ENCODE measurements at regions not wholly inside any gene's neighbourhood (a gene's known extent, or its start where the extent isn't known, plus 50 kb on each side); places are given as distances from the start of the nearest gene placed in this dataset.

GRCh38 chr18:72409903-72410302 is 134.2 kb downstream of the CBLN2 start:
- Histone ChIP-seq H3K27ac (no peak overlapping the region), H3K36me3 (no peaks in the 10 kb centered on the region), H3K4me3 (no peak overlapping the region), H3K27me3 (no peaks in the 10 kb centered on the region), H3K9me3 (no peaks in the 10 kb centered on the region), H3K4me1 (no peaks in the 10 kb centered on the region)
- DNase-seq (ENCODE audit: extremely low spot score in 2 of 2): no peak
- intact Hi-C loops (cut with DNase I): no loop called here
- TF ChIP-seq POLR2AphosphoS5 (IDR thresholded peaks at IDR 0.05; ENCODE audit: insufficient read depth in 1 of 2, low read depth in 1 of 2) (no peak), POLR2A (IDR thresholded peaks at IDR 0.05) (no peak), CTCF (IDR thresholded peaks at IDR 0.05) (no peak)

- Histone ChIP-seq H3K27ac (no peak overlapping the region), H3K4me1 (no peaks in the 10 kb centered on the region), H3K9me3 (no peaks in the 10 kb centered on the region), H3K4me3 (no peak overlapping the region), H3K36me3 (no peaks in the 10 kb centered on the region), H3K27me3 (no peaks in the 10 kb centered on the region)
- no peak for TF ChIP-seq CTCF (IDR thresholded peaks at IDR 0.05)
- no peak for TF ChIP-seq POLR2AphosphoS5 (IDR thresholded peaks at IDR 0.05; ENCODE audit: insufficient read depth in 1 of 2, low read depth in 1 of 2)
- TF ChIP-seq POLR2A (IDR thresholded peaks at IDR 0.05): no peak
- intact Hi-C loops (cut with DNase I): no loop called here
- no peak for DNase-seq (ENCODE audit: extremely low spot score in 2 of 2)
Observed at GRCh38 chr18:72407048-72407447, 137.1 kb downstream of the CBLN2 start.

GRCh38 chr18:72391951-72392350 is 152.2 kb downstream of the CBLN2 start:
- intact Hi-C loops (cut with DNase I): no loop called here
- Histone ChIP-seq H3K9me3 (no peaks in the 10 kb centered on the region), H3K4me1 (no peaks in the 10 kb centered on the region), H3K27ac (no peak overlapping the region), H3K36me3 (no peaks in the 10 kb centered on the region), H3K4me3 (no peak overlapping the region), H3K27me3 (no peaks in the 10 kb centered on the region)
- DNase-seq (ENCODE audit: extremely low spot score in 2 of 2): no peak
- TF ChIP-seq POLR2A (IDR thresholded peaks at IDR 0.05) (no peak), CTCF (IDR thresholded peaks at IDR 0.05) (no peak), POLR2AphosphoS5 (IDR thresholded peaks at IDR 0.05; ENCODE audit: insufficient read depth in 1 of 2, low read depth in 1 of 2) (no peak)

GRCh38 chr18:72391427-72391826 is 152.7 kb downstream of the CBLN2 start:
- no peaks in the 10 kb centered on the region for H3K4me1 ChIP-seq
- no peaks in the 10 kb centered on the region for H3K36me3 ChIP-seq
- no peaks in the 10 kb centered on the region for H3K27me3 ChIP-seq
- H3K4me3 ChIP-seq: no peak overlapping the region
- H3K9me3 ChIP-seq: no peaks in the 10 kb centered on the region
- TF ChIP-seq POLR2A (IDR thresholded peaks at IDR 0.05) (no peak), POLR2AphosphoS5 (IDR thresholded peaks at IDR 0.05; ENCODE audit: insufficient read depth in 1 of 2, low read depth in 1 of 2) (no peak), CTCF (IDR thresholded peaks at IDR 0.05) (no peak)
- no peak for DNase-seq (ENCODE audit: extremely low spot score in 2 of 2)
- intact Hi-C loops (cut with DNase I): no loop called here
- H3K27ac ChIP-seq: no peak overlapping the region

- intact Hi-C loops (cut with DNase I): no loop called here
- H3K36me3 ChIP-seq: no peaks in the 10 kb centered on the region
- no peak for TF ChIP-seq POLR2AphosphoS5 (IDR thresholded peaks at IDR 0.05; ENCODE audit: insufficient read depth in 1 of 2, low read depth in 1 of 2)
- no peak for TF ChIP-seq CTCF (IDR thresholded peaks at IDR 0.05)
- TF ChIP-seq POLR2A (IDR thresholded peaks at IDR 0.05): no peak
Observed at GRCh38 chr18:72378016-72378415, 166.1 kb downstream of the CBLN2 start.

More at GRCh38 chr18:72378016-72378415, 166.1 kb downstream of the CBLN2 start:
- Histone ChIP-seq H3K9me3 (no peaks in the 10 kb centered on the region), H3K27me3 (no peaks in the 10 kb centered on the region), H3K27ac (no peak overlapping the region), H3K4me3 (no peak overlapping the region), H3K4me1 (no peaks in the 10 kb centered on the region)
- no peak for DNase-seq (ENCODE audit: extremely low spot score in 2 of 2)
